Natural killer cell (primary cell): ENCODE measurements at regions not wholly inside any gene's neighbourhood (a gene's known extent, or its start where the extent isn't known, plus 50 kb on each side); places are given as distances from the start of the nearest gene placed in this dataset.

Source experiments
- ATAC-seq, 3 donors: fragments of 150-1000 bp in 2 of 3; fragments of 200-7000 bp in 1 of 3; cut with Tn5 transposase; 1 replicate in 1 of 3; 2 replicates in 2 of 3; pipeline ENCODE4 v1.10.0; 2021; ENCODE audit warnings: mild to moderate bottlenecking in 2 of 3, moderate library complexity in 2 of 3
- DNase-seq, 2 donors: peaks; one replicate each; pipeline versions ENCODE4 v3.0.0 to v3.0.0-alpha.2; 2013 to 2021; ENCODE audit warnings: mixed read lengths in 1 of 2
- H3K27ac ChIP-seq: one replicate; pipeline ENCODE4 v1.5.1; 2013; ENCODE audit warnings: mild to moderate bottlenecking, low read length
- H3K27me3 ChIP-seq: one replicate; pipeline ENCODE4 v1.6.1; 2013; ENCODE audit warnings: low read length; ENCODE audit not compliant: control insufficient read depth, insufficient read depth
- H3K36me3 ChIP-seq: one replicate; pipeline ENCODE4 v1.6.1; 2013; ENCODE audit warnings: low read length; ENCODE audit not compliant: control insufficient read depth, insufficient read depth
- H3K4me1 ChIP-seq: one replicate; pipeline ENCODE4 v1.6.1; 2013; ENCODE audit warnings: low read length; ENCODE audit not compliant: control insufficient read depth, insufficient read depth
- H3K4me3 ChIP-seq: one replicate; pipeline ENCODE4 v1.5.1; 2013; ENCODE audit warnings: low read length
- H3K9me3 ChIP-seq: one replicate; pipeline ENCODE4 v1.6.1; 2013; ENCODE audit warnings: low read length; ENCODE audit not compliant: control insufficient read depth, insufficient read depth
- H3K27ac Mint-ChIP-seq, 2 donors: one replicate each; pipeline ENCODE4 v1.8.0; 2022; ENCODE audit warnings: mild to moderate bottlenecking in 2 of 2, mixed read lengths in 2 of 2, moderate library complexity in 1 of 2
- H3K27me3 Mint-ChIP-seq, 2 donors: one replicate each; pipeline ENCODE4 v1.8.0; 2022; ENCODE audit warnings: low read depth in 2 of 2, mixed read lengths in 2 of 2
- H3K36me3 Mint-ChIP-seq: one replicate; pipeline ENCODE4 v1.8.0; 2022; ENCODE audit warnings: mixed read lengths
- H3K4me1 Mint-ChIP-seq, 2 donors: one replicate each; pipeline ENCODE4 v1.8.0; 2022; ENCODE audit warnings: mixed read lengths in 2 of 2
- H3K4me3 Mint-ChIP-seq: one replicate; pipeline ENCODE4 v1.8.0; 2022; ENCODE audit warnings: mild to moderate bottlenecking, moderate library complexity, mixed read lengths
- H3K9me3 Mint-ChIP-seq, 2 donors: one replicate each; pipeline ENCODE4 v1.8.0; 2022; ENCODE audit warnings: mixed read lengths in 2 of 2
- CTCF ChIP-seq: fragments of 200-600 bp; IDR thresholded peaks from one replicate; pipeline ENCODE4 v1.8.0; 2022; ENCODE audit warnings: antibody characterized with exemption
- WGBS: methylation state at CpG from one replicate; pipeline ENCODE4 v1.1.7; 2013; ENCODE audit warnings: missing lambda C conversion rate; ENCODE audit not compliant: insufficient coverage; 5-methylcytosine and 5-hydroxymethylcytosine counted together
- intact Hi-C: fragments of 100-400 bp; cut with micrococcal nuclease; formaldehyde crosslinking; loops from one replicate; pipeline ENCODE4 v1.14.2; 2022

- no peak overlapping the region for H3K4me3 ChIP-seq
- no peak for ATAC-seq
- Mint-ChIP-seq H3K4me3 (no peak overlapping the region), H3K4me1 (peaks cover 14 to 15% of the 10 kb centered on the region in 2 donors), H3K36me3 (no peaks in the 10 kb centered on the region), H3K9me3 (no peaks in the 10 kb centered on the region), H3K27me3 (peaks cover 6 to 27% of the 10 kb centered on the region in 2 donors), H3K27ac (no peak overlapping the region)
- intact Hi-C loops = no loop called here
- H3K36me3 ChIP-seq = no peaks in the 10 kb centered on the region
- H3K27me3 ChIP-seq = no peaks in the 10 kb centered on the region
- no peaks in the 10 kb centered on the region for H3K9me3 ChIP-seq
- H3K27ac ChIP-seq = no peak overlapping the region
- peaks cover 11% of the 10 kb centered on the region for H3K4me1 ChIP-seq
- 92% methylated on average over 8 of the region's 8 CpGs for WGBS
- TF ChIP-seq CTCF = no peak
- DNase-seq = no peak
Measured at GRCh38 chr13:29907670-29908069, 57.3 kb upstream of the UBL3 start.

GRCh38 chr13:29906432-29907011, 56.1 kb upstream of the UBL3 start:
- Histone ChIP-seq H3K27ac (no peak overlapping the region), H3K27me3 (no peaks in the 10 kb centered on the region), H3K36me3 (no peaks in the 10 kb centered on the region), H3K4me1 (peaks cover 20% of the 10 kb centered on the region), H3K9me3 (no peaks in the 10 kb centered on the region), H3K4me3 (no peak overlapping the region)
- 96% methylated on average over 3 of the region's 6 CpGs for WGBS
- Mint-ChIP-seq H3K4me3 (no peak overlapping the region), H3K4me1 (peaks cover 25 to 26% of the 10 kb centered on the region in 2 donors), H3K36me3 (no peaks in the 10 kb centered on the region), H3K27me3 (peaks cover 0 to 19% of the 10 kb centered on the region in 2 donors), H3K9me3 (no peaks in the 10 kb centered on the region), H3K27ac (no peak overlapping the region)
- intact Hi-C loops = no loop called here
- DNase-seq = no peak
- TF ChIP-seq CTCF = no peak
- ATAC-seq = no peak

- no peak overlapping the region for H3K27ac ChIP-seq
- no peaks in the 10 kb centered on the region for H3K9me3 ChIP-seq
- peaks cover 32 to 33% of the 10 kb centered on the region in 2 donors for H3K4me1 Mint-ChIP-seq
- no peak overlapping the region for H3K4me3 ChIP-seq
- no peaks in the 10 kb centered on the region for H3K36me3 ChIP-seq
- no peak for DNase-seq
- 77% methylated on average over 3 of the region's 3 CpGs for WGBS
- no peaks in the 10 kb centered on the region for H3K27me3 ChIP-seq
- no peaks in the 10 kb centered on the region for H3K36me3 Mint-ChIP-seq
- no peaks in the 10 kb centered on the region for H3K9me3 Mint-ChIP-seq
- H3K4me1 ChIP-seq = peaks cover 22% of the 10 kb centered on the region
- no peak for ATAC-seq
- no peak overlapping the region for H3K4me3 Mint-ChIP-seq
- no peak overlapping the region for H3K27ac Mint-ChIP-seq
- intact Hi-C loops = no loop called here
- TF ChIP-seq CTCF = no peak
- peaks cover 0 to 14% of the 10 kb centered on the region in 2 donors for H3K27me3 Mint-ChIP-seq
Measured at GRCh38 chr13:29905845-29906244, 55.4 kb upstream of the UBL3 start.

GRCh38 chr13:29903996-29904395, 53.6 kb upstream of the UBL3 start:
- Histone ChIP-seq H3K36me3 (no peaks in the 10 kb centered on the region), H3K27me3 (peaks cover 4% of the 10 kb centered on the region), H3K27ac (no peak overlapping the region), H3K4me1 (peaks cover 22% of the 10 kb centered on the region), H3K4me3 (no peak overlapping the region), H3K9me3 (no peaks in the 10 kb centered on the region)
- Mint-ChIP-seq H3K4me1 (peaks cover 39 to 40% of the 10 kb centered on the region in 2 donors), H3K27ac (peak overlapping the region; percentile 81 to 93), H3K9me3 (no peaks in the 10 kb centered on the region), H3K36me3 (no peaks in the 10 kb centered on the region), H3K27me3 (peaks cover 0 to 14% of the 10 kb centered on the region in 2 donors), H3K4me3 (peak overlapping the region; percentile 6)
- TF ChIP-seq CTCF = no peak
- 98% methylated on average over 4 of the region's 4 CpGs for WGBS
- no peak for ATAC-seq
- intact Hi-C loops = loop anchor here (5.0 kb wide), 2 partner anchors 243 to 838 kb away; no protein-coding TSS in a partner anchor
- DNase-seq = no peak
